ENCODE measurements at regions not wholly inside any gene's neighbourhood (a gene's known extent, or its start where the extent isn't known, plus 50 kb on each side); places are given as distances from the start of the nearest gene placed in this dataset.

GRCh38 chr9:91117959-91118703 is 243.6 kb downstream of the AUH start:
- Mint-ChIP-seq H3K4me3 (peak overlapping the region; percentile 71), H3K27ac (peak overlapping the region; percentile 50 to 78), H3K36me3 (peaks cover 1% of the 10 kb centered on the region), H3K4me1 (ENCODE audit: low read depth in 2 of 2) (peaks cover 10 to 26% of the 10 kb centered on the region in 2 donors), H3K27me3 (peaks cover 0 to 5% of the 10 kb centered on the region in 2 donors), H3K9me3 (peaks cover under 1% of the 10 kb centered on the region)
- DNase-seq (ENCODE audit: low spot score) (no peak), ATAC-seq (peak; percentile 58 to 68)

DNA sequence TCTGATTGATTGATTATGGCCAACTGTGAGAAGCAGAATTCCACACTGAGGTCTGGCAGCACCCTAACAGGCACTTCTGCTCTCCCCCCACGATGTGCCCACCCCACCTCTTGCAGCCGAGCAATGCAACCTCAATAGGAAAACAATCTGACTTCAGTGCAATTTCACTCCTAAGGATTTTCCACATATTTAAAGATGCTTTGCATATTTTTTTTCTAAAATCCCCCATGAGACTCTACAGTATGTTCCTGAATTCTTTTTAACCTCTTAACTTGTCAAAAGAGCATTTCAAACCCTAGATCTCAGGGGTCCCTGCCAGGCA is 243.1 kb downstream of the AUH start:
- peaks cover 5% of the 10 kb centered on the region for H3K36me3 Mint-ChIP-seq
- H3K9me3 Mint-ChIP-seq, result peaks cover 4% of the 10 kb centered on the region
- H3K4me3 Mint-ChIP-seq, result no peak overlapping the region
- peaks cover 0 to 5% of the 10 kb centered on the region in 2 donors for H3K27me3 Mint-ChIP-seq
- peak overlapping the region; percentile 50 to 78 for H3K27ac Mint-ChIP-seq
- H3K4me1 Mint-ChIP-seq (ENCODE audit: low read depth in 2 of 2), result peaks cover 10 to 23% of the 10 kb centered on the region in 2 donors
- DNase-seq (ENCODE audit: low spot score) (no peak), ATAC-seq (no peak)

GRCh38 chr9:91119142-91119541 is 242.6 kb downstream of the AUH start:
- no peak overlapping the region for H3K4me3 Mint-ChIP-seq
- peaks cover 4% of the 10 kb centered on the region for H3K9me3 Mint-ChIP-seq
- H3K4me1 Mint-ChIP-seq (ENCODE audit: low read depth in 2 of 2), result peaks cover 10 to 23% of the 10 kb centered on the region in 2 donors
- H3K27ac Mint-ChIP-seq, result peak overlapping the region in 1 of 2 donors; percentile 27
- DNase-seq (ENCODE audit: low spot score), result no peak
- no peak for ATAC-seq
- peaks cover 5% of the 10 kb centered on the region for H3K36me3 Mint-ChIP-seq
- peaks cover 0 to 5% of the 10 kb centered on the region in 2 donors for H3K27me3 Mint-ChIP-seq

DNA sequence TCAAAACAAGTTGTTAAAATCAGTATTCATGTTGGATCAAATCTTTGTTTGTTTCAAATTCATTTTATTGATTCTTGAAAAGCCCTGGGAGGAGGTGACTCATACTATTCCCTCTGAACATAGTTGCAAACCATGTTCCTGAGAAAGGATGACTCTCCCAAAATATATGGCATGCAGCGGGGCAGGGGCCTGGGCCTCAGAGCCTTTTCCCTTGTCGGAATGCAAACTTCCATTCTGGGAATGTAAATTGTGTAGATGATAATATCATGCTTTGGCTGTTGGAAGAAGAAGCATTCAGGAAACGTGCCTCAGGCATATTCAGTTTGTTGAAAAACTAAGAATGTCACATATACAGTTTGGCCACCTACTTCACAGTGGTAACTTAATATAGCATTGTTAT is 242.0 kb downstream of the AUH start:
- ATAC-seq (no peak), DNase-seq (ENCODE audit: low spot score) (no peak)
- peaks cover 0 to 5% of the 10 kb centered on the region in 2 donors for H3K27me3 Mint-ChIP-seq

DNA sequence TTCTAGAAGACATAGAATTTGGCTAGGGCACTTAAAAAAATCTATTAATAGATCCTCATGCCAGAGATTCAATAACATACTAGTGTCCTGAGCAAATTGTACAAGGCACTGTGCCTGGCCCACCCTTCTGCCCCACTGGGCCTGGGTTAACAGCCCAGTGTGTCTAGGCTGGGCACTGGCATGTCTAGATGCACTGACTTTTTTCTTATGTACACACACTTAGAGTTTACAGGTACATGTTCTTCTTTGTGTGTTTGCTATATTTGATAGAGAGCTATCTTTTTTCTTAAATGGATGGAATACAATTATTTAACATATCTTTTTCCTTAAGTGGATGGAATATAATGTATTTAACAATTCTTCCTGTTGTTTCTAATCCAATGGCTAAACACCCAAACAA is 241.5 kb downstream of the AUH start:
- ATAC-seq, result no peak
- H3K4me1 Mint-ChIP-seq (ENCODE audit: low read depth in 2 of 2), result peaks cover 10 to 23% of the 10 kb centered on the region in 2 donors
- H3K9me3 Mint-ChIP-seq, result peaks cover 4% of the 10 kb centered on the region
- H3K27ac Mint-ChIP-seq, result no peak overlapping the region
- DNase-seq (ENCODE audit: low spot score), result no peak
- no peak overlapping the region for H3K4me3 Mint-ChIP-seq
- H3K27me3 Mint-ChIP-seq, result peaks cover 0 to 5% of the 10 kb centered on the region in 2 donors
- H3K36me3 Mint-ChIP-seq, result peaks cover 14% of the 10 kb centered on the region

More for the DNA sequence above, 242.0 kb downstream of the AUH start:
- Mint-ChIP-seq H3K4me3 (no peak overlapping the region), H3K4me1 (ENCODE audit: low read depth in 2 of 2) (peaks cover 10 to 23% of the 10 kb centered on the region in 2 donors), H3K9me3 (peaks cover 4% of the 10 kb centered on the region), H3K36me3 (peaks cover 9% of the 10 kb centered on the region), H3K27ac (no peak overlapping the region)

GRCh38 chr9:91122755-91123154 is 239.0 kb downstream of the AUH start:
- peaks cover 9 to 13% of the 10 kb centered on the region in 2 donors for H3K4me1 Mint-ChIP-seq (ENCODE audit: low read depth in 2 of 2)
- H3K9me3 Mint-ChIP-seq, result peaks cover 4% of the 10 kb centered on the region
- no peak overlapping the region for H3K4me3 Mint-ChIP-seq
- ATAC-seq, result no peak
- peaks cover 19% of the 10 kb centered on the region for H3K36me3 Mint-ChIP-seq
- no peak for DNase-seq (ENCODE audit: low spot score)
- H3K27me3 Mint-ChIP-seq, result peaks cover 0 to 2% of the 10 kb centered on the region in 2 donors
- no peak overlapping the region for H3K27ac Mint-ChIP-seq

GRCh38 chr9:91126761-91127445 is 234.8 kb downstream of the AUH start:
- H3K4me1 Mint-ChIP-seq (ENCODE audit: low read depth in 2 of 2), result peaks cover 19 to 22% of the 10 kb centered on the region in 2 donors

DNA sequence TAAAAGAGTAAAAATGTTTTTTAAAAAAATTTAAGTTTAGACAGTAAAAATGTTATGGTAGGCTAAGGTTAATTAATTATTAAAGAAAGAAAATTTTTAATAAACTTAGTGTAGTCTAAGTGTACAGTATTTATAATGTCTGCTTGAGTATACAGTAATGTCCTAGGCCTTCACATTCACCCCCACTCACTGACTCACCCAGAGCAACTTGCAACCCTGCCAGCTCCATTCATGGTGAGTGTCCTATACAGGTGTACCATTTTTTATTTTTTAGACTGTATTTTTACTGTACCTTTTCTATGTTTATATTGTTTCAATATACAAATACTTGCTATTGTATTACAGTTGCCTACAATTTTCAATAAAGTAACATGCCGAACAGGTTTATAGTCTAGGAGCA is 234.1 kb downstream of the AUH start:
- no peak overlapping the region for H3K27ac Mint-ChIP-seq
- peaks cover 19 to 25% of the 10 kb centered on the region in 2 donors for H3K4me1 Mint-ChIP-seq (ENCODE audit: low read depth in 2 of 2)
- H3K9me3 Mint-ChIP-seq, result peaks cover 6% of the 10 kb centered on the region
- no peaks in the 10 kb centered on the region for H3K27me3 Mint-ChIP-seq
- no peak overlapping the region for H3K4me3 Mint-ChIP-seq
- no peak for ATAC-seq
- DNase-seq (ENCODE audit: low spot score), result no peak
- peaks cover 19% of the 10 kb centered on the region for H3K36me3 Mint-ChIP-seq

More at GRCh38 chr9:91126761-91127445, 234.8 kb downstream of the AUH start:
- Mint-ChIP-seq H3K27me3 (no peaks in the 10 kb centered on the region), H3K27ac (no peak overlapping the region), H3K4me3 (no peak overlapping the region), H3K36me3 (peaks cover 19% of the 10 kb centered on the region), H3K9me3 (peaks cover 6% of the 10 kb centered on the region)
- DNase-seq (ENCODE audit: low spot score), result no peak
- ATAC-seq, result no peak

DNA sequence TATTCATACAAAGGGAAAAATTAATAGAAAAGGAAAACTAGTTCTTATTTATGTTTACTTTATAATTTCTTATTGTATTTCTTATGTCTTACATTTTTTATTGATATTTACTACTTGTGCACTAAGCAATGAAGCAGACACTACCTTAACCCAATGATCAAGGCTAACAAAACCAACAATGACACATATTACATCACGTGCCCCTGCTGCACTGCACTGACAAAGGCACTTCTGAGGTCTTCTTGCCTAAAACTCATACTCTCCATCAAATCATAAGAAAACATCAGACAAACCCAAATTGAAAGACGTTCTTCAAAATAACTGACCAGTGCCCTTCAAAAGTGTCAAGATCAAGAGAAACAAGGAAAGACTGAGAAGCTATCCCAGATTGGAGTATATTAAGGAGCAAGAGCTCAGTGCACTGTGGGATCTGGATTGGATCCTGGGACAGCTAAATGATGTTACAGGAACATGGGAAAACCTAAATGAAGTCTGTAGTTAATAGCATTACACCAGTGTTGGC is 230.9 kb downstream of the AUH start:
- H3K36me3 Mint-ChIP-seq, result peaks cover 5% of the 10 kb centered on the region
- no peak for DNase-seq (ENCODE audit: low spot score)
- peak; percentile 4 to 59 for ATAC-seq
- peak overlapping the region; percentile 72 for H3K4me3 Mint-ChIP-seq
- peaks cover 25 to 33% of the 10 kb centered on the region in 2 donors for H3K4me1 Mint-ChIP-seq (ENCODE audit: low read depth in 2 of 2)
- H3K27me3 Mint-ChIP-seq, result no peaks in the 10 kb centered on the region
- peaks cover 5% of the 10 kb centered on the region for H3K9me3 Mint-ChIP-seq
- peak overlapping the region; percentile 90 to 98 for H3K27ac Mint-ChIP-seq

DNA sequence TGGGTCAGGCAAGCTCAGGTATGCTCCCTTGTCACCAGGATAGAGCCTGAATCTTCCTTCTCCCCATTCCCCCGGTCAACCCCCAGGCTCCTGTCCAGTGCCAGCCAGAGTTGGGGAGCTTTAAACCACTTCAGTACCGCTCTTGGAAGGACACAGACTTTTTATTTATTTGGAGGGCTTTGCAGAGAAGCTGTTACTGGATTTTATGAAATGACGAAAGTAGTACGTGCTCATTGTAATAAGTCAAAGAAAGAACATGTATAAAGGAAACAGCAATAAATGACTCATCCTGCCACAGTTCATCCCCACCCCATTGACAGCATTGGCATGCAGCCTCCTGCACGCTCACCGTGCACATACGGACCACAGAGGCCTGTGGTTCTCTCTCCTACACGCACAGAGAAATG is 230.3 kb downstream of the AUH start:
- H3K36me3 Mint-ChIP-seq, result peaks cover 5% of the 10 kb centered on the region
- H3K27me3 Mint-ChIP-seq, result no peaks in the 10 kb centered on the region
- H3K9me3 Mint-ChIP-seq, result peaks cover 5% of the 10 kb centered on the region
- peak; percentile 98 to 100 for ATAC-seq
- DNase-seq (ENCODE audit: low spot score), result peak; percentile 83
- peak overlapping the region; percentile 72 for H3K4me3 Mint-ChIP-seq
- peak overlapping the region; percentile 90 to 98 for H3K27ac Mint-ChIP-seq
- peaks cover 26 to 37% of the 10 kb centered on the region in 2 donors for H3K4me1 Mint-ChIP-seq (ENCODE audit: low read depth in 2 of 2)

- Mint-ChIP-seq H3K36me3 (peaks cover 5% of the 10 kb centered on the region), H3K4me3 (peak overlapping the region; percentile 72), H3K9me3 (peaks cover 5% of the 10 kb centered on the region), H3K4me1 (ENCODE audit: low read depth in 2 of 2) (peaks cover 36 to 44% of the 10 kb centered on the region in 2 donors), H3K27me3 (no peaks in the 10 kb centered on the region), H3K27ac (peak overlapping the region; percentile 90 to 98)
- no peak for ATAC-seq
- DNase-seq (ENCODE audit: low spot score), result no peak
Observed at GRCh38 chr9:91132576-91133073, 229.1 kb downstream of the AUH start.

DNA sequence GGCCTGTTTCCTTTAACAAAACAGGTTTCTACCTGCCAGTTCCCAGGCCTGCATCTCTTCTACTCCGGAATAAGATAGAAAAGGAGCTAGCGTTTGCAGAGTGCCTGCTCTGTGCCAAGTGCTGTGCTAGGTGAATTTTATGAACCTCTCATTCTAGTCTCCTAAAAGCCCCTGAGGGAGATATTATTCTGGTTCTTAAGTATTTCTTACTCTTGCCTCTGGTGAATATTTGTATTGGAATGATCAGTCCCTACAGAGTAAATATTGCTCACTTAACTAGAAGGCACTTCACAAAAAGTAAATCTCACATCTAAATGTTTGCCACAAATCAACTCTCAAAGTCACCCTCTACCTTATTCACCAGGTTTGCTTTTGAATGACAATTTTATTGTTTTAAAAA is 227.1 kb downstream of the AUH start:
- Mint-ChIP-seq H3K27me3 (no peaks in the 10 kb centered on the region), H3K4me1 (ENCODE audit: low read depth in 2 of 2) (peaks cover 45 to 50% of the 10 kb centered on the region in 2 donors), H3K36me3 (peaks cover 5% of the 10 kb centered on the region), H3K4me3 (no peak overlapping the region), H3K27ac (peak overlapping the region; percentile 29 to 61), H3K9me3 (peaks cover 5% of the 10 kb centered on the region)
- ATAC-seq (no peak), DNase-seq (ENCODE audit: low spot score) (no peak)

DNA sequence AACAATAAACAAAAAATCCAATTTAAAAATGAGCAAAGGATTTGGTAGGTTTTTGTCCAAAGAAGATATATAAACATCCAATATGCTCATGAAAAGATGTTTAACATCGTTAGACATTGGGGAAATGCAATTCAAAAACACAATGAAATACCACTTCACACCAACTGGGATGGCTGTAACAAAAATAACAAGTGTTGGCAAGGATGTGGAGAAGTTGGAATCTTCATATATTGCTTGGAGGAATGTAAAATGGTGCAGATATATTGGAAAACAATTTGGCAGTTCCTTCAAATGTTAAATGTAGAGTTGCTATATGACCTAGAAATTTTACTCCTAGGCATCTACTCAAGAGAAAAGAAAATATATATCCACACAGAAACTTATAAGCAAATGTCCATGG is 224.3 kb downstream of the AUH start:
- Mint-ChIP-seq H3K27me3 (no peaks in the 10 kb centered on the region), H3K9me3 (peaks cover 3% of the 10 kb centered on the region), H3K36me3 (peaks cover 5% of the 10 kb centered on the region), H3K4me3 (no peak overlapping the region), H3K4me1 (ENCODE audit: low read depth in 2 of 2) (peaks cover 28 to 40% of the 10 kb centered on the region in 2 donors), H3K27ac (peak overlapping the region; percentile 30 to 86)
- DNase-seq (ENCODE audit: low spot score), result no peak
- ATAC-seq, result no peak

DNA sequence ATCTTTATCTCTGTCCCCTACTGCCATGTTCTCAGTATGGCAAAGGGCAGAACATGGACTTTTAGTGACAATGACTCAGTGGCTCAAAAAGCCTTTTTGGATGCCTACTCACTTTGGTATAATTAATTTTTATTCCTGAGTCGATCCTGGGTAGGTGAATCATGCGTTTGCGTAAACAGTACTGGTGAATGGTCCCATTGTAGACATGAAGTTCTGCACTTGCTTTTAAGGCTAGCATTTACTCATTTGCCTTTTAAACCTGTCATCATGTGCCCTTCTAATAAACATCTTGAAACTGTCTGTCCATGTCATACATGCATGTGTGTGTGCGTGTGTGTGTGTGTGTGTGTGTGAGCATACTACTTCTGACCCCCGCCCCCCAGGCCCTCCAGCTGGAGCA is 223.0 kb downstream of the AUH start:
- DNase-seq (ENCODE audit: low spot score) (no peak), ATAC-seq (no peak)
- Mint-ChIP-seq H3K36me3 (peaks cover 5% of the 10 kb centered on the region), H3K4me3 (no peak overlapping the region), H3K4me1 (ENCODE audit: low read depth in 2 of 2) (peaks cover 25 to 42% of the 10 kb centered on the region in 2 donors), H3K27ac (no peak overlapping the region), H3K9me3 (peaks cover 3% of the 10 kb centered on the region), H3K27me3 (no peaks in the 10 kb centered on the region)
